Mucosa of descending colon (tissue), 3 donors: ENCODE measurements at regions not wholly inside any gene's neighbourhood (a gene's known extent, or its start where the extent isn't known, plus 50 kb on each side); places are given as distances from the start of the nearest gene placed in this dataset.

Experiments used
- ATAC-seq: fragments of 200-7000 bp; cut with Tn5 transposase; one replicate; pipeline ENCODE4 v1.9.1; 2020; ENCODE audit warnings: mild to moderate bottlenecking, moderate library complexity
- DNase-seq, 3 donors: peaks; one replicate each; pipeline ENCODE4 v3.0.0-alpha.2; 2020
- H3K36me3 ChIP-seq: fragments of 200-600 bp; one replicate; pipeline ENCODE4 v1.8.0; 2021; ENCODE audit warnings: low read depth, mild to moderate bottlenecking
- H3K4me1 ChIP-seq: fragments of 200-600 bp; one replicate; pipeline ENCODE4 v1.8.0; 2021; ENCODE audit warnings: low read depth, mild to moderate bottlenecking
- H3K4me3 ChIP-seq: fragments of 200-600 bp; one replicate; pipeline ENCODE4 v1.8.0; 2021; ENCODE audit warnings: mild to moderate bottlenecking
- H3K9me3 ChIP-seq: fragments of 200-600 bp; one replicate; pipeline ENCODE4 v1.8.0; 2021; ENCODE audit warnings: mild to moderate bottlenecking
- intact Hi-C, 2 donors: fragments of 100-400 bp; cut with DNase I in 1 of 2; cut with micrococcal nuclease in 1 of 2; formaldehyde crosslinking; loops; one replicate each; pipeline versions ENCODE4 v1.11.0 to v1.11.1; 2022; cut with DNase I, micrococcal nuclease
- TF ChIP-seq, protein P1 (sequence below): fragments of 200-600 bp; IDR thresholded peaks from one replicate; pipeline ENCODE4 v1.8.0; 2022; ENCODE audit warnings: antibody characterized with exemption, mild to moderate bottlenecking
- donor health status: DM: no; HTN: no; CAD: no; lungs with moderate emphysema.
- donor health status: DM: no; HTN: no; CAD: no.
- donor health status: DM: no; HTN: yes; CAD: no.

DNA sequence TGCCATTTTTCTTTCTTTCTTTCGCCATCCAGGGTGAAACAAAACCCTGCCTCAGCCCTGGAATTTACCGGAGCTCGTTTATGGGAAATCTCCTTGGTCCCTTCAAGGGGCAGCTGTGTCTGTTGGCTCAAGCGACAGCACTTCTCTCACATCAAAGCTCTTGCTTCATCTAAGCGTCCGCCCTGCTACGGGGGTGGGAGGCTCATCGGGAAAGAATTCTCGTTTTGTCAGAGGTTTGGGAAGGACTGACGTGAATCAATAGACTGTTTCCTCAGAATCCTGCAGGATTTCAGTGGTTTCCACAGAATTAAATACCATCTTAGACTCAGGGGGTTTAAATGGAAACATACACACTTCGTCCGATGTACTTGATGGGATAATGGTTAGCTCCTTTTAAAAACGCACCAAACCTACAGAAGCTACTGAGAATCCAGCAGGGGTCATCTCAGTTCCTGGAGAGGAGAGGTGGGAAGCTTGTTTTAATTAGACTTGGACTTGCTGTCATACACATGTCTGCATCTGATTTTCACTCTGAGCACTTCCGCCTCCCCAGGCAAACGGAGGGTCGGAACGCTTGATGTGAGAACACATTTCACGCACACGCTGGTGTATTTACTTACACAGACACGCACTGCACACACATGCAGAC, 91.6 kb downstream of the ASB1 start:
- TF ChIP-seq, protein P1, sequence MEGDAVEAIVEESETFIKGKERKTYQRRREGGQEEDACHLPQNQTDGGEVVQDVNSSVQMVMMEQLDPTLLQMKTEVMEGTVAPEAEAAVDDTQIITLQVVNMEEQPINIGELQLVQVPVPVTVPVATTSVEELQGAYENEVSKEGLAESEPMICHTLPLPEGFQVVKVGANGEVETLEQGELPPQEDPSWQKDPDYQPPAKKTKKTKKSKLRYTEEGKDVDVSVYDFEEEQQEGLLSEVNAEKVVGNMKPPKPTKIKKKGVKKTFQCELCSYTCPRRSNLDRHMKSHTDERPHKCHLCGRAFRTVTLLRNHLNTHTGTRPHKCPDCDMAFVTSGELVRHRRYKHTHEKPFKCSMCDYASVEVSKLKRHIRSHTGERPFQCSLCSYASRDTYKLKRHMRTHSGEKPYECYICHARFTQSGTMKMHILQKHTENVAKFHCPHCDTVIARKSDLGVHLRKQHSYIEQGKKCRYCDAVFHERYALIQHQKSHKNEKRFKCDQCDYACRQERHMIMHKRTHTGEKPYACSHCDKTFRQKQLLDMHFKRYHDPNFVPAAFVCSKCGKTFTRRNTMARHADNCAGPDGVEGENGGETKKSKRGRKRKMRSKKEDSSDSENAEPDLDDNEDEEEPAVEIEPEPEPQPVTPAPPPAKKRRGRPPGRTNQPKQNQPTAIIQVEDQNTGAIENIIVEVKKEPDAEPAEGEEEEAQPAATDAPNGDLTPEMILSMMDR: no peak
- ATAC-seq: no peak
- peaks cover 12% of the 10 kb centered on the region for H3K9me3 ChIP-seq
- no peak overlapping the region for H3K4me3 ChIP-seq
- intact Hi-C loops: no loop called here
- H3K36me3 ChIP-seq: no peaks in the 10 kb centered on the region
- no peak for DNase-seq
- H3K4me1 ChIP-seq: no peaks in the 10 kb centered on the region

DNA sequence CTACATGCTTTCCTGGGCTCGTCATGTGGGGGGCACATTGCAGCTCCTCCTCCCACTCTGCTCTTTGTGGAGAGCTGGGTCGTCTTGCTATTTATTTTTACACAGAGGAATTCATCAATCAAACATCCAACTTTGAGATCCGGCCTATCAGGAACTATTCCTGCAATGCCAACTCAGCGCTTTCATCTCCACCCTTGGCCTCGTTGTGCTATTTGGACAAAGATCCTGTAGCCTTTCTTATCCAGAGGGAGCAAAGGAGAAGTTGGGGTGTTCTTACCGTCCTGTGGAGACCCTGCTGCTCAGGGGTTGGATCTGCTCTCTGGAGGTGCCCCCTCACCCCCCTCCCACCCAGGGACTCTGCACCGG, 92.1 kb downstream of the ASB1 start:
- Histone ChIP-seq H3K4me3 (no peak overlapping the region), H3K9me3 (peaks cover 12% of the 10 kb centered on the region), H3K36me3 (no peaks in the 10 kb centered on the region), H3K4me1 (no peaks in the 10 kb centered on the region)
- DNase-seq: no peak
- intact Hi-C loops: no loop called here
- TF ChIP-seq, protein P1: no peak
- ATAC-seq: no peak

DNA sequence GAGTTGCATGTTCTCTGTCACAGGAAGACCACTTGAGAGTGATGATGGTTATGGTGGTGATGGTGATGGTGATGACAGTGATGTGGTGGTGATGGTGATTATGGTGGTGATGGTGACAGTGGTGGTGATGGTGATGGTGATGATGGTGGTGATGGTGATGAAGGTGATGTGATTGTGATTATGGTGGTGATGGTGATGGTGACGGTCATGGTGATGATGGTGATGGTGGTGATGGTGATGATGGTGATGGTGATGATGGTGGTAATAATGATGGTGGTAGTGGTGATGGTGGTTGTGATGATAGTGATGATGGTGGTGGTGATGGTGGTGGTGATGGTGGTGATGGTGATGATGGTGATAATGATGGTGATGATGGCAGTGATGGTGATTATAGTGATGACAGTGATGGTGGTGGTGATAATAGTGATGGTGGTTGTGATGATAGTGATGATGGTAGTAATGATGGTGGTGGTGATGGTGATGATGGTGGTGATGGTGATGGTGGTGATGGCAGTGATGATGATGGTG, 93.7 kb downstream of the ASB1 start:
- Histone ChIP-seq H3K9me3 (peaks cover 12% of the 10 kb centered on the region), H3K36me3 (no peaks in the 10 kb centered on the region), H3K4me1 (no peaks in the 10 kb centered on the region), H3K4me3 (no peak overlapping the region)
- no peak for DNase-seq
- intact Hi-C loops: no loop called here
- ATAC-seq: no peak
- TF ChIP-seq, protein P1: no peak

- TF ChIP-seq, protein P1: no peak
- DNase-seq (no peak), ATAC-seq (no peak)
- Histone ChIP-seq H3K36me3 (no peaks in the 10 kb centered on the region), H3K4me3 (no peak overlapping the region), H3K4me1 (no peaks in the 10 kb centered on the region), H3K9me3 (peaks cover 12% of the 10 kb centered on the region)
- intact Hi-C loops: no loop called here
Observed at GRCh38 chr2:238521002-238521401, 94.3 kb downstream of the ASB1 start.

DNA sequence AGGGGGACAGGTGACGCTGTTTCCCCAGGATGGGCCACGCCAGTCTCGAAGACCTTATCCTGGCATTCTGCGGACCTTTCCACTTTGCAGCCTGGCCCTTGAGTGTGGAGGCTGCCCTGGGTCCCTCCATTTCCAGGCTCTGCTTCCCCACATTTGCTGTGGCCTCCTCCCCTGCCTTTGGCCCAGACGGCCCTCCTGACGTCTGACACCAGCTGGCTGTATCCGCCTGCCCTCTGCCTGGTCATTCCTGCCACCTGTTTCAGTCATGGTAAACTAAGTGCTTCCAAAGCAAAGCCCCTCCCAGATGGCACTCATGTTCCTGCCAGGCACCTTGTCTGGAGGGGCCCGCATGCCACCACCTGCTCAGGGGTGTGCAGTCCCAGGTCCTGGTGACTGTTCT, 95.1 kb downstream of the ASB1 start:
- H3K4me1 ChIP-seq: no peaks in the 10 kb centered on the region
- no peak for DNase-seq
- intact Hi-C loops: no loop called here
- TF ChIP-seq, protein P1: no peak
- H3K36me3 ChIP-seq: no peaks in the 10 kb centered on the region
- ATAC-seq: no peak
- peaks cover 10% of the 10 kb centered on the region for H3K9me3 ChIP-seq
- H3K4me3 ChIP-seq: no peak overlapping the region
